Gastroesophageal sphincter (tissue), 3 donors: ENCODE measurements at regions not wholly inside any gene's neighbourhood (a gene's known extent, or its start where the extent isn't known, plus 50 kb on each side); places are given as distances from the start of the nearest gene placed in this dataset.

Experiments used
- EP300 ChIP-seq: sonication (generic); formaldehyde crosslinking; IDR thresholded peaks from one replicate; pipeline ENCODE4 v1.6.1; 2017; ENCODE audit warnings: antibody characterized with exemption, mild to moderate bottlenecking
- POLR2A ChIP-seq, 2 donors: fragments of 450-650 bp; IDR thresholded peaks; one replicate each; pipeline ENCODE4 v1.6.1; 2017; ENCODE audit warnings: antibody characterized with exemption in 2 of 2, mild to moderate bottlenecking in 2 of 2, moderate library complexity in 1 of 2
- POLR2AphosphoS5 ChIP-seq: sonication (generic); formaldehyde crosslinking; IDR thresholded peaks from one replicate; pipeline ENCODE4 v1.6.1; 2017; ENCODE audit warnings: antibody characterized with exemption
- TF ChIP-seq, protein P1 (sequence below), 4 experiments: fragments of 200-600 bp in 2 of 4; fragments of 450-650 bp in 2 of 4; sonication (generic) in 1 of 4; IDR thresholded peaks; one replicate each; pipeline ENCODE4 v1.5.1; 2017 to 2019; ENCODE audit warnings: antibody characterized with exemption in 4 of 4, mild to moderate bottlenecking in 2 of 4, moderate library complexity in 2 of 4

DNA sequence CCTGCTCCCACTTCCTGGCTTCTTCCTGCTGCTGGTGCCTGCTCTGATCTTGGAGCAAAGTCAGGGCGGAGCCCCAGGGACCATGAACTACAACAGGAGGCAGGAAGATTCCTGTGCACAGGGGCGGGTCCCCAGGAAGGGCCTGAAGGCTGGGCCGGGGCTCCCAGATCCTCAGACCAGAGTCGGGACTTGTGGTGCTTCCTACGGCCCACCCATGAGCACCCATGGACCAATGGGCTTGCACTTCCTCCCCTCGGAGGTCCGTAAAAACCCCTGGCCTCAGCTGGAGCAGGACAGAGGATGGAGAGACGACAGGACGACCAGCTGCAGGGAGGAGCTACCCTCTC lies 1287.1 kb downstream of the TMEM121 start:
- TF ChIP-seq, protein P1, sequence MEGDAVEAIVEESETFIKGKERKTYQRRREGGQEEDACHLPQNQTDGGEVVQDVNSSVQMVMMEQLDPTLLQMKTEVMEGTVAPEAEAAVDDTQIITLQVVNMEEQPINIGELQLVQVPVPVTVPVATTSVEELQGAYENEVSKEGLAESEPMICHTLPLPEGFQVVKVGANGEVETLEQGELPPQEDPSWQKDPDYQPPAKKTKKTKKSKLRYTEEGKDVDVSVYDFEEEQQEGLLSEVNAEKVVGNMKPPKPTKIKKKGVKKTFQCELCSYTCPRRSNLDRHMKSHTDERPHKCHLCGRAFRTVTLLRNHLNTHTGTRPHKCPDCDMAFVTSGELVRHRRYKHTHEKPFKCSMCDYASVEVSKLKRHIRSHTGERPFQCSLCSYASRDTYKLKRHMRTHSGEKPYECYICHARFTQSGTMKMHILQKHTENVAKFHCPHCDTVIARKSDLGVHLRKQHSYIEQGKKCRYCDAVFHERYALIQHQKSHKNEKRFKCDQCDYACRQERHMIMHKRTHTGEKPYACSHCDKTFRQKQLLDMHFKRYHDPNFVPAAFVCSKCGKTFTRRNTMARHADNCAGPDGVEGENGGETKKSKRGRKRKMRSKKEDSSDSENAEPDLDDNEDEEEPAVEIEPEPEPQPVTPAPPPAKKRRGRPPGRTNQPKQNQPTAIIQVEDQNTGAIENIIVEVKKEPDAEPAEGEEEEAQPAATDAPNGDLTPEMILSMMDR (IDR thresholded peaks at IDR 0.05) = no peak
- TF ChIP-seq POLR2AphosphoS5 (no peak), EP300 (no peak), POLR2A (IDR thresholded peaks at IDR 0.05) (no peak)
